H9 (cell line): ENCODE measurements at regions not wholly inside any gene's neighbourhood (a gene's known extent, or its start where the extent isn't known, plus 50 kb on each side); places are given as distances from the start of the nearest gene placed in this dataset.

Experiments
- DNase-seq: peaks from one replicate; pipeline ENCODE4 v3.0.0-alpha.2; 2017
- H2AFZ ChIP-seq: one replicate; pipeline ENCODE4 v1.6.1; 2013; ENCODE audit warnings: mild to moderate bottlenecking, low read length, control low read depth, moderate library complexity
- H2AK5ac ChIP-seq: 2 replicates; pipeline ENCODE4 v1.6.1; 2013; ENCODE audit warnings: low read length, control low read depth, mixed read lengths; ENCODE audit not compliant: insufficient read length
- H2BK120ac ChIP-seq: one replicate; pipeline ENCODE4 v1.6.1; 2013; ENCODE audit warnings: low read depth, mild to moderate bottlenecking, low read length, control low read depth, inconsistent platforms; ENCODE audit not compliant: poor library complexity, severe bottlenecking
- H2BK12ac ChIP-seq: 2 replicates; pipeline ENCODE4 v1.6.1; 2013; ENCODE audit warnings: low read length, control low read depth, mixed read lengths, low read depth; ENCODE audit not compliant: insufficient read length
- H2BK15ac ChIP-seq: 2 replicates; pipeline ENCODE4 v1.6.1; 2013; ENCODE audit warnings: low read depth, low read length, control low read depth
- H2BK20ac ChIP-seq: one replicate; pipeline ENCODE4 v1.6.1; 2013; ENCODE audit warnings: low read depth, mild to moderate bottlenecking, low read length, control low read depth, inconsistent platforms; ENCODE audit not compliant: poor library complexity, severe bottlenecking
- H2BK5ac ChIP-seq: 2 replicates; pipeline ENCODE4 v1.6.1; 2013; ENCODE audit warnings: low read length, control low read depth, mixed read lengths; ENCODE audit not compliant: insufficient read length
- H3K14ac ChIP-seq: 2 replicates; pipeline ENCODE4 v1.6.1; 2013; ENCODE audit warnings: low read length, control low read depth; ENCODE audit not compliant: insufficient read depth
- H3K18ac ChIP-seq: 2 replicates; pipeline ENCODE4 v1.6.1; 2013; ENCODE audit warnings: low read depth, mild to moderate bottlenecking, mixed read lengths, low read length, control low read depth; ENCODE audit not compliant: insufficient read length
- H3K23ac ChIP-seq: 2 replicates; pipeline ENCODE4 v1.6.1; 2013; ENCODE audit warnings: low read length, control low read depth, mixed read lengths, low read depth; ENCODE audit not compliant: insufficient read length
- H3K23me2 ChIP-seq: 2 replicates; pipeline ENCODE4 v1.6.1; 2013; ENCODE audit warnings: low read depth, mild to moderate bottlenecking, mixed read lengths, low read length, control low read depth; ENCODE audit not compliant: insufficient read length, poor library complexity, severe bottlenecking
- H3K27ac ChIP-seq: 2 replicates; pipeline ENCODE4 v1.5.1; 2013; ENCODE audit warnings: low read length, control low read depth, mixed read lengths, low read depth; ENCODE audit not compliant: insufficient read length
- H3K27me3 ChIP-seq: 2 replicates; pipeline ENCODE4 v1.6.1; 2013; ENCODE audit warnings: low read length, control low read depth, inconsistent platforms; ENCODE audit not compliant: insufficient read depth
- H3K4ac ChIP-seq: 2 replicates; pipeline ENCODE4 v1.6.1; 2013; ENCODE audit warnings: low read depth, mild to moderate bottlenecking, control low read depth, inconsistent platforms, low read length, moderate library complexity
- H3K4me1 ChIP-seq: 2 replicates; pipeline ENCODE4 v1.6.1; 2013; ENCODE audit warnings: low read length, control low read depth, inconsistent platforms; ENCODE audit not compliant: insufficient read depth
- H3K4me2 ChIP-seq: 2 replicates; pipeline ENCODE4 v1.6.1; 2013; ENCODE audit warnings: low read length, control low read depth, mixed read lengths; ENCODE audit not compliant: insufficient read length, insufficient read depth
- H3K56ac ChIP-seq: 2 replicates; pipeline ENCODE4 v1.6.1; 2013; ENCODE audit warnings: low read depth, mild to moderate bottlenecking, mixed read lengths, low read length, control low read depth; ENCODE audit not compliant: insufficient read length
- H3K79me1 ChIP-seq: 2 replicates; pipeline ENCODE4 v1.6.1; 2013; ENCODE audit warnings: low read depth, mild to moderate bottlenecking, moderate library complexity, low read length, control low read depth, inconsistent platforms; ENCODE audit not compliant: insufficient read depth, poor library complexity, severe bottlenecking
- H3K79me2 ChIP-seq: 2 replicates; pipeline ENCODE4 v1.6.1; 2013; ENCODE audit warnings: low read length, control low read depth, inconsistent platforms; ENCODE audit not compliant: insufficient read depth
- H3K9ac ChIP-seq: 2 replicates; pipeline ENCODE4 v1.6.1; 2013; ENCODE audit warnings: low read length, control low read depth, mixed read lengths; ENCODE audit not compliant: insufficient read length; ENCODE audit errors: extremely low read depth
- H3K9me3 ChIP-seq: one replicate; pipeline ENCODE4 v1.6.1; 2013; ENCODE audit warnings: low read depth, low read length, inconsistent platforms; ENCODE audit not compliant: control insufficient read depth
- H3T11ph ChIP-seq: one replicate; pipeline ENCODE4 v1.6.1; 2013; ENCODE audit warnings: mild to moderate bottlenecking, low read length, control low read depth, inconsistent platforms
- H4K20me1 ChIP-seq: one replicate; pipeline ENCODE4 v1.6.1; 2013; ENCODE audit not compliant: control insufficient read depth, insufficient read length, insufficient read depth
- H4K5ac ChIP-seq: 2 replicates; pipeline ENCODE4 v1.6.1; 2013; ENCODE audit warnings: low read depth, mild to moderate bottlenecking, mixed read lengths, low read length, control low read depth; ENCODE audit not compliant: insufficient read length
- H4K8ac ChIP-seq: replicated peaks from 2 replicates; pipeline ENCODE4 v1.6.1; 2013; ENCODE audit warnings: low read length, control low read depth, mixed read lengths, low read depth; ENCODE audit not compliant: insufficient read length
- H4K91ac ChIP-seq: 2 replicates; pipeline ENCODE4 v1.6.1; 2013; ENCODE audit warnings: low read depth, mild to moderate bottlenecking, moderate library complexity, mixed read lengths, low read length, control low read depth; ENCODE audit not compliant: insufficient read length
- H3K27ac Mint-ChIP-seq, 3 experiments: 2 replicates in 2 of 3; 3 replicates in 1 of 3; pipeline ENCODE4 v1.8.0; 2020 to 2021; ENCODE audit warnings: mixed read lengths in 3 of 3, mild to moderate bottlenecking in 1 of 3, moderate library complexity in 1 of 3
- H3K27me3 Mint-ChIP-seq: 2 replicates; pipeline ENCODE4 v1.8.0; 2021; ENCODE audit warnings: low read depth, mild to moderate bottlenecking, moderate library complexity, mixed read lengths
- H3K36me3 Mint-ChIP-seq, 3 experiments: 2 replicates in 2 of 3; 3 replicates in 1 of 3; pipeline ENCODE4 v1.8.0; 2020 to 2021; ENCODE audit warnings: low read depth in 3 of 3, mixed read lengths in 3 of 3; ENCODE audit not compliant: insufficient read depth in 1 of 3
- H3K4me1 Mint-ChIP-seq, 2 experiments: 2 replicates each; pipeline ENCODE4 v1.8.0; 2020; ENCODE audit warnings: mixed read lengths in 2 of 2
- H3K4me3 Mint-ChIP-seq, 2 experiments: 2 replicates in 1 of 2; 3 replicates in 1 of 2; pipeline ENCODE4 v1.8.0; 2020 to 2021; ENCODE audit warnings: mild to moderate bottlenecking in 2 of 2, mixed read lengths in 2 of 2, moderate library complexity in 1 of 2
- H3K9me3 Mint-ChIP-seq, 2 experiments: 2 replicates in 1 of 2; 3 replicates in 1 of 2; pipeline ENCODE4 v1.8.0; 2020; ENCODE audit warnings: mild to moderate bottlenecking in 2 of 2, mixed read lengths in 2 of 2, moderate library complexity in 1 of 2
- CTCF ChIP-seq: fragments of 200-600 bp; sonication (generic); conservative IDR thresholded peaks from 3 replicates; pipeline ENCODE4 v1.8.0; 2021; ENCODE audit warnings: antibody characterized with exemption, mild to moderate bottlenecking
- WGBS: extraction: QIAGEN DNeasy Blood & Tissue Kit; methylation state at CpG from one replicate; pipeline ENCODE4 v1.1.7; 2013; ENCODE audit warnings: missing lambda C conversion rate, low lambda C conversion rate, mixed read lengths; ENCODE audit not compliant: insufficient read length; ENCODE audit errors: extremely low coverage; 5-methylcytosine and 5-hydroxymethylcytosine counted together

GRCh38 chr3:80040067-80040466, 272.3 kb upstream of the ROBO1 start:
- no peaks in the 10 kb centered on the region for H4K20me1 ChIP-seq
- Mint-ChIP-seq H3K27ac (no peak overlapping the region), H3K4me3 (no peak overlapping the region), H3K27me3 (no peaks in the 10 kb centered on the region), H3K4me1 (peaks cover 8% of the 10 kb centered on the region in 2 experiments), H3K36me3 (no peaks in the 10 kb centered on the region), H3K9me3 (no peaks in the 10 kb centered on the region)
- TF ChIP-seq CTCF, result no peak
- no peak overlapping the region for H2BK12ac ChIP-seq
- no peaks in the 10 kb centered on the region for H3K23me2 ChIP-seq
- H3K27ac ChIP-seq, result no peak overlapping the region
- H3K27me3 ChIP-seq, result no peaks in the 10 kb centered on the region
- no peak overlapping the region for H4K91ac ChIP-seq
- no peak overlapping the region for H2BK5ac ChIP-seq
- no peaks in the 10 kb centered on the region for H3K79me1 ChIP-seq
- no peak overlapping the region for H3T11ph ChIP-seq
- H3K4me2 ChIP-seq, result no peak overlapping the region
- H3K23ac ChIP-seq, result no peak overlapping the region
- H2BK15ac ChIP-seq, result no peak overlapping the region
- no peak for DNase-seq
- H4K5ac ChIP-seq, result no peak overlapping the region
- H3K18ac ChIP-seq, result no peak overlapping the region
- H3K14ac ChIP-seq, result no peak overlapping the region
- H3K79me2 ChIP-seq, result no peaks in the 10 kb centered on the region
- H2AFZ ChIP-seq, result no peak overlapping the region
- no peak overlapping the region for H3K56ac ChIP-seq
- no peak overlapping the region for H2AK5ac ChIP-seq
- H2BK20ac ChIP-seq, result no peak overlapping the region
- H4K8ac ChIP-seq, result no peak overlapping the region
- no peak overlapping the region for H2BK120ac ChIP-seq
- H3K9me3 ChIP-seq, result no peaks in the 10 kb centered on the region
- H3K9ac ChIP-seq, result no peak overlapping the region
- H3K4me1 ChIP-seq, result no peaks in the 10 kb centered on the region; the same call in 1 of the 2 replicates
- WGBS, result no CpG with 5 or more reads among the region's 2 CpGs
- H3K4ac ChIP-seq, result no peak overlapping the region
